A549 (cell line): ENCODE measurements at regions not wholly inside any gene's neighbourhood (a gene's known extent, or its start where the extent isn't known, plus 50 kb on each side); places are given as distances from the start of the nearest gene placed in this dataset.

Experiments used
- CTCF ChIP-seq: fragments of >200 bp; sonication (Bioruptor Twin); formaldehyde crosslinking; IDR thresholded peaks from 3 replicates; pipeline ENCODE4 v1.5.1; 2016
- MYC ChIP-seq: IDR thresholded peaks from 2 replicates; pipeline ENCODE4 v1.6.1; 2012; ENCODE audit warnings: mild to moderate bottlenecking, inconsistent platforms, low read length, improper control_type of control experiment, borderline replicate concordance

- TF ChIP-seq MYC (no peak), CTCF (no peak)
These were observed 291.6 kb downstream of the CLIC5 start for GRCh38 chr6:45724027-45724426.
